ENCODE measurements at regions not wholly inside any gene's neighbourhood (a gene's known extent, or its start where the extent isn't known, plus 50 kb on each side); places are given as distances from the start of the nearest gene placed in this dataset.
A peak's percentile ranks its signal among the peaks of the same experiment; 100 is the strongest.
"Not testable (repeated sequence)": the region's sequence is repeated elsewhere in the genome, so short reads cannot be mapped to it uniquely, and the experiment has no call there.

- no peaks in the 10 kb centered on the region for H3K27me3 ChIP-seq
- no peak overlapping the region for H3K27ac ChIP-seq
- no peak overlapping the region for H3K9ac ChIP-seq (ENCODE audit: low read depth in 2 of 2, low read length in 2 of 2)
- H3K36me3 ChIP-seq = no peaks in the 10 kb centered on the region
- no peak for DNase-seq
- H3K4me1 ChIP-seq = no peaks in the 10 kb centered on the region
- no peak overlapping the region for H3K4me3 ChIP-seq
- no peaks in the 10 kb centered on the region for H3K9me3 ChIP-seq
- TF ChIP-seq CTCF (IDR thresholded peaks at IDR 0.05) = no peak
- intact Hi-C loops (cut with DNase I) = no loop called here
These were observed 102.1 kb upstream of the LRPAP1 start for GRCh38 chr4:3634281-3634857.

- H3K4me1 ChIP-seq; H3K4me3 ChIP-seq; H3K9me3 ChIP-seq; H3K27me3 ChIP-seq; H3K36me3 ChIP-seq; intact Hi-C loops (cut with DNase I); DNase-seq; H3K9ac ChIP-seq (ENCODE audit: low read depth in 2 of 2, low read length in 2 of 2); H3K27ac ChIP-seq: not testable (repeated sequence)
These were observed 101.1 kb upstream of the LRPAP1 start for GRCh38 chr4:3633277-3633676.

GRCh38 chr4:3632794-3633193 lies 100.6 kb upstream of the LRPAP1 start:
- H3K9ac ChIP-seq (ENCODE audit: low read depth in 2 of 2, low read length in 2 of 2); H3K27me3 ChIP-seq; H3K4me3 ChIP-seq; H3K27ac ChIP-seq; H3K9me3 ChIP-seq; H3K36me3 ChIP-seq; H3K4me1 ChIP-seq; intact Hi-C loops (cut with DNase I); DNase-seq: not testable (repeated sequence)

- DNase-seq; H3K36me3 ChIP-seq; H3K9ac ChIP-seq (ENCODE audit: low read depth in 2 of 2, low read length in 2 of 2); H3K27me3 ChIP-seq; intact Hi-C loops (cut with DNase I); H3K4me1 ChIP-seq; H3K9me3 ChIP-seq; H3K27ac ChIP-seq; H3K4me3 ChIP-seq: not testable (repeated sequence)
These were observed 99.5 kb upstream of the LRPAP1 start for GRCh38 chr4:3631544-3632266.

GRCh38 chr4:3630598-3631543 lies 98.6 kb upstream of the LRPAP1 start:
- no peaks in the 10 kb centered on the region for H3K4me1 ChIP-seq
- peak; percentile 22 for DNase-seq
- H3K27me3 ChIP-seq = no peaks in the 10 kb centered on the region

GRCh38 chr4:3630136-3630597 lies 97.9 kb upstream of the LRPAP1 start:
- no peak for DNase-seq
- intact Hi-C loops (cut with DNase I) = no loop called here
- no peaks in the 10 kb centered on the region for H3K27me3 ChIP-seq

More at GRCh38 chr4:3630598-3631543, 98.6 kb upstream of the LRPAP1 start:
- Histone ChIP-seq H3K36me3 (no peaks in the 10 kb centered on the region), H3K27ac (no peak overlapping the region), H3K4me3 (no peak overlapping the region), H3K9ac (ENCODE audit: low read depth in 2 of 2, low read length in 2 of 2) (no peak overlapping the region), H3K9me3 (no peaks in the 10 kb centered on the region)
- intact Hi-C loops (cut with DNase I) = no loop called here
- no peak for TF ChIP-seq CTCF (IDR thresholded peaks at IDR 0.05)

More at GRCh38 chr4:3630136-3630597, 97.9 kb upstream of the LRPAP1 start:
- H3K4me1 ChIP-seq = no peaks in the 10 kb centered on the region
- no peaks in the 10 kb centered on the region for H3K36me3 ChIP-seq
- no peak overlapping the region for H3K27ac ChIP-seq
- no peak overlapping the region for H3K9ac ChIP-seq (ENCODE audit: low read depth in 2 of 2, low read length in 2 of 2)
- no peak for TF ChIP-seq CTCF (IDR thresholded peaks at IDR 0.05)
- H3K4me3 ChIP-seq = no peak overlapping the region
- H3K9me3 ChIP-seq = no peaks in the 10 kb centered on the region

All from colonic mucosa (tissue), 4 donors.